Posterior cingulate gyrus (tissue), 11 donors: ENCODE measurements at regions not wholly inside any gene's neighbourhood (a gene's known extent, or its start where the extent isn't known, plus 50 kb on each side); places are given as distances from the start of the nearest gene placed in this dataset.

Experiments
- DNase-seq, 10 donors: peaks; one replicate each; pipeline versions ENCODE4 v3.0.0 to v3.0.0-alpha.2; 2020 to 2021; ENCODE audit warnings: mixed read lengths in 3 of 10
- intact Hi-C: fragments of 100-400 bp; cut with DNase I; formaldehyde crosslinking; loops from one replicate; pipeline ENCODE4 v1.15.1; 2023

DNA sequence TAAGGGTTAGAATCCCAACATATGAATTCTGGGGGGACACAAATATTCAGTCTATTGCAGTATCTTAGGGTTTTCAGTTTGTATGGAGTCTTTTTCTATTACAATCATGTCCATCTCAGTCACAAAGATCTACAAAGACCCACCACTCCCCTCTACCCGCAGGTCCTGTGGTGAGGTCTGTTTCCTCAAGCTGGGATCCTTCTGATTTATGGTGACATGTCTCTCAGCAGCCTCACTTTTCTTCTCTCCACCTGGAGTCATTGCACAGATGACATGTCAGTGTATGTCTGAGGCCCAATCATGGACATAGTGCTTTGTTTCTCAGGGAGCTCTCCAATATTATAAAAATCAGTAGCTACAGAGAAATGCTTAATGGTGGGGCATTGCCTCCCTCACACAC lies 113.4 kb upstream of the RAB27B start:
- intact Hi-C loops: no loop called here
- DNase-seq: no peak

GRCh38 chr18:54716586-54716985 lies 111.7 kb upstream of the RAB27B start:
- intact Hi-C loops: no loop called here
- no peak for DNase-seq

- DNase-seq: peak; percentile 19 to 96 (median 66)
- intact Hi-C loops: no loop called here
Observed at GRCh38 chr18:54717673-54718407, 110.4 kb upstream of the RAB27B start.

- DNase-seq: no peak
- intact Hi-C loops: no loop called here
Observed at GRCh38 chr18:54718408-54718773, 109.9 kb upstream of the RAB27B start.

- no peak for DNase-seq
- intact Hi-C loops: no loop called here
Observed at GRCh38 chr18:54720620-54721019, 107.7 kb upstream of the RAB27B start.

- intact Hi-C loops: no loop called here
Observed at GRCh38 chr18:54726143-54726542, 102.1 kb upstream of the RAB27B start.

DNA sequence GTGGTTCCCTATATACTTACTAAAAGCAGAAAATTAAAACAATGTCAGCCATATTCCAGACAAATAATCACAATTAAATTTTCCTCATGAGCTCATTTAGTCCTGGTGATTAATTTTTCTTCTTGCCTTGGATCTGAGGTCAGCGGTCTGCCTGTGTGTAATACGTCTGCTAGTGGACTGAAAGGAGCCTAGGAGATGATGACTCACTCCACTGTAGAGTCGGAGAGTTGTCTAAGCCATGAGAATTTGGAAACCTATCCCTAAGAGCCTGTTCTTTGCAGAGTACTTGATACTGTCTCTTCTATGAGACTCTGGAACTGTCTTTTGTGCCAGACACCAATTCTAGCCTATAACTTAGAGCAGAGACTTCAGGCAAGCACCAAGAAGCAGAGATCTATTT lies 94.2 kb upstream of the RAB27B start:
- no peak for DNase-seq
- intact Hi-C loops: no loop called here

More at GRCh38 chr18:54726143-54726542, 102.1 kb upstream of the RAB27B start:
- DNase-seq: no peak

DNA sequence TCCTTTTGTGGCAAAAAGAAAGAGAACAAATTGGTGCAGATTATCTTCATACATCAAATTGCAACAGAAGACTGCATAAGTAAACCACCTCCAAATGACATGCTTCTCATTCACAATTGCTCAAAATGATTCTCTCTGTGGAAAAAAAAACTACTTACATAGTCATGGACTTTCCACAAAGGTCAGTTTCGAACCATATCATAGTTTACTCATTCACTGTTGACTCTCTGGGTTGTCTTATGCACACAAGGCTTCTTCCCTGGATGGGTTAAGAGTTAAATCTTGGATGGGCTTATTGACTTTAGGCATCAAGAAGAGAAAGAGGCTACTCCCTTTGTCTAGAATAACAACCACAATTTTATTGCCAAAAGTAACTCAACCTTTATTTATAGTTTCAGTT lies 91.3 kb upstream of the RAB27B start:
- intact Hi-C loops: no loop called here
- DNase-seq: no peak

DNA sequence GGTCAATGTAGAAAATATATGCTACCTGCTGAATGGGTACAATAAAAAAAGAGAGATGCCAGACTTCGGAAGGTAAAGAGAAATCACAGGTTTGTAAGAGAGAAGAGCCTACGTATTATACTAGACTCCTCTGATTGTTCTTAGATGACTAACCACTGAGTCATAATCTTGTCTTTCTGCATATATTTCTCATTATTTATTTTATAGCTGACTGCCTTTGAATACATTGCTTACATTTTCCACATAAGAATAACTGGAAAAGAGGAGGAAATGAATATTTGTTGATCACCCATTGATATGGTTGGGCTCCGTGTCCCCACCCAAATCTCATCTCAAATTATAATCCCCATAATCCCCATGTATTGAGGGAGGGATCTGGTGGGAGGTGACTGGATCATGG lies 90.3 kb upstream of the RAB27B start:
- intact Hi-C loops: no loop called here
- DNase-seq: no peak

GRCh38 chr18:54739476-54739875 lies 88.8 kb upstream of the RAB27B start:
- no peak for DNase-seq
- intact Hi-C loops: no loop called here

GRCh38 chr18:54740136-54740846 lies 88.0 kb upstream of the RAB27B start:
- no peak for DNase-seq
- intact Hi-C loops: no loop called here

DNA sequence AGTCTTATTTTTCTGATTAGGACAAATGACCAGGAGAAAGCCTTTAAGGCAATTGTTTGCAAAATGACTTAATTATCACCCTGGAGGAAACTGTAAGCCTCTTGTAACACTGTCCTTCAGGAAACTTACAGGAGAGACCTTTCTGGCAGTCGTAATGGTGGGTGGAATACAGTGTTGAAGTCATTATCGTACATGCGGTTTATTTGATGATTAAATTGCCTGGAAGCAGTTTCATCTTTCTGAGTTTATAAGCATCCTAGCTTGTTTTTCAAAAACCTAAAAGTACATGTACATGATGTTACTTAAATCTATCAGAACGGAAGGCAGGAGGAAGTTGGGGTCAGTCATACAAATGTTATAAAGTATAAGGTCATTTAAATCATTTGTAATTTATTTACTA lies 86.2 kb upstream of the RAB27B start:
- intact Hi-C loops: no loop called here
- DNase-seq: no peak

DNA sequence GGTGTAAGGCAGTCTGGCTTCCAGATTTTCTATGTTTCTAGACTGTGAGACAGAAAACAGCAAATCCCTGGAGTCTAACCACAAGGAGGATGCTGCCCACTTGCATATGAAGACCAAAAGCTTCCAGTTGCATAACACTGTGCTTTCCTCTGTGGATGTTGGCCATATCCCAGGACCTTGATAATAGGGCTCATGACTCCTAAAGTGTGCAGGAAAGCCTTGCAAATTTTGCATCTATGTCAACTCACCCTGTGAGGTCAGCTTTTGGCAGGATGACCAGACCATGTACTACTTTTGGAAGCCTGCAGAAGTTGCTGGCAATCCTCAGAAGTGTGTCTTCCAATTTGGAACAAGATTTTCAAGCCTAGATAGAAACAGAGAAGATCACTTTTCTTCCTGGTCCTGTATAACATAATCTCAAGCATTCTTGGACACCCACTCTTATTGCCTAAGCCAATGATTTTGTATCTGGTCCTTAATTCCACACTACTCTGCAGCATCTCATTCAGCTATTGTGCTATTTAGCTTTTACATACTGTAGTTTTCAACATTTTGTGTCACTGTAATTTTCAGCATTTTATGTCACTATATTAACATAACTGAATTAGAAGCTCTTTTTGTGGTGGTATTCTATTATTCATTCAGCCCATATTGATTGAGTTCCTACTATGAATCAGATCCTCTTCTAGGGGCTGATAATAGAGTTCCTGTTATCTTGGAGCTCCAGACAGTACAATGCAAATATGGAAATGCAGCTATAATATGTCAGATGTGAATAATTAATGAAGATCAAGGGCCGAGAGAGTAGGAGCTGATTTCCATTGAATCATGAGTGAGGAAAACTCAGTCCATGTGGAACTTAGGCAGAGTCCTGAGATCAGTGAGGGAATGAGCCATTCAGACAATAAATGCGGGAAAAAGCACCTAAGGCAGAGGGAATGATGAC lies 85.3 kb upstream of the RAB27B start:
- intact Hi-C loops: no loop called here
- DNase-seq: peak in 3 of 10 donors; percentile 12 to 14 (median 12)

- intact Hi-C loops: no loop called here
- no peak for DNase-seq
Observed at GRCh38 chr18:54743605-54743995, 84.7 kb upstream of the RAB27B start.

- no peak for DNase-seq
- intact Hi-C loops: no loop called here
Observed at GRCh38 chr18:54749291-54749690, 79.0 kb upstream of the RAB27B start.

GRCh38 chr18:54750350-54750749 lies 77.9 kb upstream of the RAB27B start:
- intact Hi-C loops: no loop called here
- no peak for DNase-seq

DNA sequence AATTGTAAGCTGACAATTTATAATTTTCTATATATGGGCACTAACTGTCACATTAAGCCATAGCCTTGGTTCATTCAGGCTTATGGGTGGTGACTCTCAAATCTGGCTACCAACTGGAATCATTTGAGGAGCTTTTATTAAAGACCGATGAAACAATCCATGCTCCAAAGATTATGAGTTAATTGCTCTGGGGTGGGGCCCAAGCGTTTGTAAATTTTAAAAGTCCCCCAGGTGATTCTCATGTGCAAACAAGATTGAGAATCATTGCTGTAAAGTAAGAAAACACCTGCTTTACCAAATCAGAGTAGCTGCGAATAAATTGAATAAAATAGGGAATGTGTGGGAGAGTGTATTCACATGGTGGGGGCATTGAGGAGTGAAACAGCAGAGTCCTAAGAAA lies 76.1 kb upstream of the RAB27B start:
- no peak for DNase-seq
- intact Hi-C loops: no loop called here

- intact Hi-C loops: no loop called here
Observed at GRCh38 chr18:54755456-54755855, 72.8 kb upstream of the RAB27B start.

GRCh38 chr18:54762386-54762785 lies 65.9 kb upstream of the RAB27B start:
- intact Hi-C loops: no loop called here
- DNase-seq: no peak

More at GRCh38 chr18:54755456-54755855, 72.8 kb upstream of the RAB27B start:
- DNase-seq: no peak

DNA sequence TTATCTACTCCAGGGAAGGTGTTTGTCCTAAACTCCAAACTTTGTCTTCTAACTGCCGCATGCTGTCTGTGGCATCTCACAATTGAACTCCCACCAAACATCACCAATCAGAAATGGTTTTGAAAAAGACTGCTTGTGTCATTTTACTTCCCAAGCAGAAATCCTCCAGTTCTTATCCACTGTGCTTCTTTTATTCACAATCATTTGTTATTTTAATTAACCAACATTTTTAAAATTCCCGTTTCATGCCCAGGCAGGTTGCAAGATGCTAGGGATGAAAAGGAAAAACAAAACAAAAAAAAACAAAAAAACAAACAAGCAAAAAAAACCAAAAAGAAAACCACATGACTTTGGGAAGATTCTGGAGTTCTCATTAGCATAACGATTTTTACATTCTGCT lies 63.5 kb upstream of the RAB27B start:
- intact Hi-C loops: no loop called here
- DNase-seq: no peak
